ENCODE measurements at regions not wholly inside any gene's neighbourhood (a gene's known extent, or its start where the extent isn't known, plus 50 kb on each side); places are given as distances from the start of the nearest gene placed in this dataset.

DNA sequence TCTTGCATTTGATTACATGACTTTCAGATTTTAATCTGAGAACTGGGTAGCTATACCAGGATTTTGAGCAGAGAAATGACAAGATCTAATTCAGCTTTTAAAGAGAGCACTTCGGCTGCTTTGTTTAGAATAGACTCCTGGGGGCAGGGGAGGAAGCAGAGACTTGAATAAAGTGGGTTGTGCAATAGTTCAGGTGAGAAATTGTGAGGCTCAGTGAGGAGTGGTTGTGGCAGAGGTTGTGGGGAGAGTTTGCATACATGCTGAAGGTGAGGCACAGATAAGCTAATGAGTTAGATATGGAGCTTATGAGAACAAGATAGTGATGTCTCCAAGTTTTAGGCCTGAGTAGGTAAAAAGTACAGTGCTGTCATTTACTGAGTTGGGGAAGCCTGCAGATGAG is 281.4 kb downstream of the FLRT2 start:
- TF ChIP-seq, protein P1, sequence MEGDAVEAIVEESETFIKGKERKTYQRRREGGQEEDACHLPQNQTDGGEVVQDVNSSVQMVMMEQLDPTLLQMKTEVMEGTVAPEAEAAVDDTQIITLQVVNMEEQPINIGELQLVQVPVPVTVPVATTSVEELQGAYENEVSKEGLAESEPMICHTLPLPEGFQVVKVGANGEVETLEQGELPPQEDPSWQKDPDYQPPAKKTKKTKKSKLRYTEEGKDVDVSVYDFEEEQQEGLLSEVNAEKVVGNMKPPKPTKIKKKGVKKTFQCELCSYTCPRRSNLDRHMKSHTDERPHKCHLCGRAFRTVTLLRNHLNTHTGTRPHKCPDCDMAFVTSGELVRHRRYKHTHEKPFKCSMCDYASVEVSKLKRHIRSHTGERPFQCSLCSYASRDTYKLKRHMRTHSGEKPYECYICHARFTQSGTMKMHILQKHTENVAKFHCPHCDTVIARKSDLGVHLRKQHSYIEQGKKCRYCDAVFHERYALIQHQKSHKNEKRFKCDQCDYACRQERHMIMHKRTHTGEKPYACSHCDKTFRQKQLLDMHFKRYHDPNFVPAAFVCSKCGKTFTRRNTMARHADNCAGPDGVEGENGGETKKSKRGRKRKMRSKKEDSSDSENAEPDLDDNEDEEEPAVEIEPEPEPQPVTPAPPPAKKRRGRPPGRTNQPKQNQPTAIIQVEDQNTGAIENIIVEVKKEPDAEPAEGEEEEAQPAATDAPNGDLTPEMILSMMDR (IDR thresholded peaks at IDR 0.05; ENCODE audit: low read depth, low read length), result no peak
- TF ChIP-seq POLR2A (IDR thresholded peaks at IDR 0.05; ENCODE audit: extremely low read depth, insufficient read length) (no peak), MYC (IDR thresholded peaks at IDR 0.05; ENCODE audit: low read depth, low read length) (no peak)

Measured in NB4 (cell line).